ENCODE measurements at regions not wholly inside any gene's neighbourhood (a gene's known extent, or its start where the extent isn't known, plus 50 kb on each side); places are given as distances from the start of the nearest gene placed in this dataset.
A peak's percentile ranks its signal among the peaks of the same experiment; 100 is the strongest.
"Not testable (repeated sequence)": the region's sequence is repeated elsewhere in the genome, so short reads cannot be mapped to it uniquely, and the experiment has no call there.

DNA sequence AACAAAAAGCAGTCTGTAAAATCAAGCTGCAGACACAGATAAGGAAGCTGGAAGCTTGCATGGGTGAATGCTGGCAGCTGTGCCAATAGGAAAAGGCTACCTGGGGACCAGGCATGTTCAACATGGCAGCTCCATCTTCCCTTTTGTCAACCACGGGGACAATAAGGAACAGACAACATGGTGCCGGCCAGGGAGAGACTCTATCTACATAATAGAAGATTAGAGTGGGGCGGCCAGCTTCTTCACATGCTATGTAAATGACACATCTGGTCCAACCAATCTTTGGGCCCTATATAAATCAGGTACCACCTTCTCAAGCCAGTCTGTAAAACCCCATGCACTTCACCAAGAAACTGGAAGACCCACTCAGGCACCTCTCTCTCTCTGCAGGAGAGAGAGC lies 157.6 kb downstream of the SUDS3 start:
- no peaks in the 10 kb centered on the region for H3K9me3 ChIP-seq (ENCODE audit: control insufficient read depth, insufficient read depth, low read length)
- H3K4me1 ChIP-seq (ENCODE audit: control insufficient read depth, insufficient read depth, low read length) = peaks cover 3% of the 10 kb centered on the region
- no peak for DNase-seq (ENCODE audit: low read depth, low spot score)
- H3K27ac ChIP-seq (ENCODE audit: low read length) = no peak overlapping the region
- H3K36me3 ChIP-seq (ENCODE audit: control insufficient read depth, insufficient read depth, low read length) = no peaks in the 10 kb centered on the region
- H3K4me3 ChIP-seq (ENCODE audit: low read length) = no peak overlapping the region
- H3K27me3 ChIP-seq (ENCODE audit: control insufficient read depth, insufficient read depth, low read length) = no peaks in the 10 kb centered on the region
- WGBS (ENCODE audit: insufficient coverage, insufficient read length) = no CpG with 5 or more reads among the region's 3 CpGs

GRCh38 chr12:118536306-118536906 lies 160.1 kb downstream of the SUDS3 start:
- H3K4me3 ChIP-seq (ENCODE audit: low read length) = no peak overlapping the region
- peaks cover 3% of the 10 kb centered on the region for H3K4me1 ChIP-seq (ENCODE audit: control insufficient read depth, insufficient read depth, low read length)
- H3K36me3 ChIP-seq (ENCODE audit: control insufficient read depth, insufficient read depth, low read length) = no peaks in the 10 kb centered on the region
- H3K27ac ChIP-seq (ENCODE audit: low read length) = no peak overlapping the region
- no peaks in the 10 kb centered on the region for H3K27me3 ChIP-seq (ENCODE audit: control insufficient read depth, insufficient read depth, low read length)
- WGBS (ENCODE audit: insufficient coverage, insufficient read length) = no CpG with 5 or more reads among the region's 8 CpGs
- DNase-seq (ENCODE audit: low read depth, low spot score) = no peak
- no peaks in the 10 kb centered on the region for H3K9me3 ChIP-seq (ENCODE audit: control insufficient read depth, insufficient read depth, low read length)

DNA sequence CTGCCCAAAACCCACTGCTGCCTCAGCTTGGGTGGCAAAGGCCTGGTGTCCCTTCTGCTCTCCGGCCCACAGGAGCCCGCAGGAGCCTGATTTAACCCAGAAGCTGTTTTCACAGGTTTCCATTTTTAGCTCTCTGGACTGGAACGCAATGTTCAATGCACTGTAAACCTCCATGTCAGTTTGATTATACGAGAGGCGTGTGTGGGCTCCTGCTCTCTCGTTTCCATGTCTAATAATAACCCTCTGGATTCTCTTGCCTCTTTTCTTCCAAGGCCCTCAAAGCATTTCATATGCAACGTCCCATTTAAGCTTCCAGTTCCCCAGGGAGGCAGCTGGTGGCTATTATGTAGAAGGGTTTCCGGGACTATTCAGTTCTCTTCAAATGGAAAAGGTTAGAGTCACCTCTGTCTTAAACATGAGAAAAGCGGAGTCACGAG lies 161.1 kb downstream of the SUDS3 start:
- peak; percentile 55 for DNase-seq (ENCODE audit: low read depth, low spot score)
- Histone ChIP-seq H3K36me3 (ENCODE audit: control insufficient read depth, insufficient read depth, low read length) (no peaks in the 10 kb centered on the region), H3K4me1 (ENCODE audit: control insufficient read depth, insufficient read depth, low read length) (peaks cover 3% of the 10 kb centered on the region), H3K27me3 (ENCODE audit: control insufficient read depth, insufficient read depth, low read length) (no peaks in the 10 kb centered on the region), H3K27ac (ENCODE audit: low read length) (peak overlapping the region; percentile 71), H3K4me3 (ENCODE audit: low read length) (no peak overlapping the region), H3K9me3 (ENCODE audit: control insufficient read depth, insufficient read depth, low read length) (no peaks in the 10 kb centered on the region)
- no CpG with 5 or more reads among the region's 10 CpGs for WGBS (ENCODE audit: insufficient coverage, insufficient read length)

DNA sequence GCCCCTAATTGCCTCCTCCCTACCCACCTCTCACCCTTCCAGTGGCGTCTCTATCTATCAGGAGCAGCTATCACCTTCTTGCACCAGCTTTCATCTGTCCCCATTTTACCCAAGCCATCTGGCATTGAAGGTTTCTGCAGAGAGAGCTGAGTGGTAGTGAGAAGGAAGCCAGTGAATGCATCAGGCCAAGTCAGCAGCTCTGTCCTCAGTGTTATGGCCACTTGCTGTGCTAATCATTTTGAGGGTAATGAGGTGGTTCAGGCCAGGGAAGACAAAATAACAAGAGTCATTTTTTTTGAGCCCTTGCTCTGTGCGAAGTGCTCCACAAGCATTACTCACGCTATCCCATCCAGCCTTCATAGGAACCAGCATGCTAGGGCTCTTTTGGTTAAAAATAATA lies 164.7 kb downstream of the SUDS3 start:
- Histone ChIP-seq H3K36me3 (ENCODE audit: control insufficient read depth, insufficient read depth, low read length) (no peaks in the 10 kb centered on the region), H3K27me3 (ENCODE audit: control insufficient read depth, insufficient read depth, low read length) (no peaks in the 10 kb centered on the region), H3K4me1 (ENCODE audit: control insufficient read depth, insufficient read depth, low read length) (peaks cover 3% of the 10 kb centered on the region), H3K4me3 (ENCODE audit: low read length) (no peak overlapping the region), H3K9me3 (ENCODE audit: control insufficient read depth, insufficient read depth, low read length) (no peaks in the 10 kb centered on the region), H3K27ac (ENCODE audit: low read length) (no peak overlapping the region)
- no peak for DNase-seq (ENCODE audit: low read depth, low spot score)
- no CpG with 5 or more reads among the region's 3 CpGs for WGBS (ENCODE audit: insufficient coverage, insufficient read length)

- H3K4me3 ChIP-seq (ENCODE audit: low read length) = no peak overlapping the region
- H3K9me3 ChIP-seq (ENCODE audit: control insufficient read depth, insufficient read depth, low read length) = no peaks in the 10 kb centered on the region
- no peak overlapping the region for H3K27ac ChIP-seq (ENCODE audit: low read length)
- no peaks in the 10 kb centered on the region for H3K36me3 ChIP-seq (ENCODE audit: control insufficient read depth, insufficient read depth, low read length)
- WGBS (ENCODE audit: insufficient coverage, insufficient read length) = no CpG with 5 or more reads among the region's 6 CpGs
- no peaks in the 10 kb centered on the region for H3K27me3 ChIP-seq (ENCODE audit: control insufficient read depth, insufficient read depth, low read length)
- no peak for DNase-seq (ENCODE audit: low read depth, low spot score)
- peaks cover 2% of the 10 kb centered on the region; the same call in 1 of the 2 replicates for H3K4me1 ChIP-seq (ENCODE audit: control insufficient read depth, insufficient read depth, low read length)
Measured at GRCh38 chr12:118541934-118542333, 165.6 kb downstream of the SUDS3 start.

DNA sequence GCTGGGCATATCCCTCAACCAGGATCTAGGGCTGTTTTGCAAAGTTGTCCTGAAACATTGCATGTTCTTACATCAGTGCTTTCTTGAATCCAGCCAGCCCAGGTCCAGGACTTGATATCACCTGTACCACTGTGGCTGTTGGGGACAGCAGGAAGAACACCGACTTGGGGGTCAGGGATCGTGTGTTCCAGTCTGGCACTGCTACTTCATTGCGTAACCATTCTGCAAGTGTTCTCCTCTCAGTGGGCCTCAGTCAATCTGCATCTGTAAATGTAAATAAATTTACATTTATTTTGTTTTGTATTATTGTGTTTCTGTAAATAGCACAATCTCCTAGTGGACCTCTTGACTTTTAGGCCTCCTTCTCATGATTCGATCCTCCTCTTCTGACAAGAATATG lies 167.3 kb downstream of the SUDS3 start:
- Histone ChIP-seq H3K27ac (ENCODE audit: low read length) (no peak overlapping the region), H3K4me3 (ENCODE audit: low read length) (no peak overlapping the region), H3K36me3 (ENCODE audit: control insufficient read depth, insufficient read depth, low read length) (no peaks in the 10 kb centered on the region), H3K27me3 (ENCODE audit: control insufficient read depth, insufficient read depth, low read length) (no peaks in the 10 kb centered on the region), H3K9me3 (ENCODE audit: control insufficient read depth, insufficient read depth, low read length) (no peaks in the 10 kb centered on the region), H3K4me1 (ENCODE audit: control insufficient read depth, insufficient read depth, low read length) (no peaks in the 10 kb centered on the region)
- DNase-seq (ENCODE audit: low read depth, low spot score) = no peak
- WGBS (ENCODE audit: insufficient coverage, insufficient read length) = no CpG with 5 or more reads among the region's 4 CpGs

- H3K4me3 ChIP-seq (ENCODE audit: low read length) = no peak overlapping the region
- H3K27me3 ChIP-seq (ENCODE audit: control insufficient read depth, insufficient read depth, low read length) = no peaks in the 10 kb centered on the region
- no peak overlapping the region for H3K27ac ChIP-seq (ENCODE audit: low read length)
- no peaks in the 10 kb centered on the region for H3K4me1 ChIP-seq (ENCODE audit: control insufficient read depth, insufficient read depth, low read length)
- WGBS (ENCODE audit: insufficient coverage, insufficient read length) = no CpG with 5 or more reads among the region's 1 CpG
- no peaks in the 10 kb centered on the region for H3K36me3 ChIP-seq (ENCODE audit: control insufficient read depth, insufficient read depth, low read length)
- DNase-seq (ENCODE audit: low read depth, low spot score) = no peak
- no peaks in the 10 kb centered on the region for H3K9me3 ChIP-seq (ENCODE audit: control insufficient read depth, insufficient read depth, low read length)
Measured at GRCh38 chr12:118544569-118544968, 168.2 kb downstream of the SUDS3 start.

- H3K27ac ChIP-seq (ENCODE audit: low read length); H3K9me3 ChIP-seq (ENCODE audit: control insufficient read depth, insufficient read depth, low read length); H3K4me3 ChIP-seq (ENCODE audit: low read length); H3K4me1 ChIP-seq (ENCODE audit: control insufficient read depth, insufficient read depth, low read length); DNase-seq (ENCODE audit: low read depth, low spot score); H3K36me3 ChIP-seq (ENCODE audit: control insufficient read depth, insufficient read depth, low read length); H3K27me3 ChIP-seq (ENCODE audit: control insufficient read depth, insufficient read depth, low read length): not testable (repeated sequence)
- no CpG with 5 or more reads among the region's 6 CpGs for WGBS (ENCODE audit: insufficient coverage, insufficient read length)
Measured at GRCh38 chr12:118547606-118548005, 171.3 kb downstream of the SUDS3 start.

GRCh38 chr12:118548887-118549509 lies 172.6 kb downstream of the SUDS3 start:
- Histone ChIP-seq H3K27me3 (ENCODE audit: control insufficient read depth, insufficient read depth, low read length) (no peaks in the 10 kb centered on the region), H3K36me3 (ENCODE audit: control insufficient read depth, insufficient read depth, low read length) (no peaks in the 10 kb centered on the region), H3K4me1 (ENCODE audit: control insufficient read depth, insufficient read depth, low read length) (peaks cover under 1% of the 10 kb centered on the region; the same call in 1 of the 2 replicates), H3K4me3 (ENCODE audit: low read length) (no peak overlapping the region), H3K9me3 (ENCODE audit: control insufficient read depth, insufficient read depth, low read length) (no peaks in the 10 kb centered on the region), H3K27ac (ENCODE audit: low read length) (no peak overlapping the region)
- no CpG with 5 or more reads among the region's 4 CpGs for WGBS (ENCODE audit: insufficient coverage, insufficient read length)
- DNase-seq (ENCODE audit: low read depth, low spot score) = no peak

- Histone ChIP-seq H3K36me3 (ENCODE audit: control insufficient read depth, insufficient read depth, low read length) (no peaks in the 10 kb centered on the region), H3K27me3 (ENCODE audit: control insufficient read depth, insufficient read depth, low read length) (no peaks in the 10 kb centered on the region), H3K4me3 (ENCODE audit: low read length) (no peak overlapping the region), H3K4me1 (ENCODE audit: control insufficient read depth, insufficient read depth, low read length) (peaks cover 2% of the 10 kb centered on the region; the same call in 1 of the 2 replicates), H3K27ac (ENCODE audit: low read length) (no peak overlapping the region), H3K9me3 (ENCODE audit: control insufficient read depth, insufficient read depth, low read length) (no peaks in the 10 kb centered on the region)
- DNase-seq (ENCODE audit: low read depth, low spot score) = no peak
- WGBS (ENCODE audit: insufficient coverage, insufficient read length) = no CpG with 5 or more reads among the region's 8 CpGs
Measured at GRCh38 chr12:118549510-118549980, 173.2 kb downstream of the SUDS3 start.
